ENCODE measurements at regions not wholly inside any gene's neighbourhood (a gene's known extent, or its start where the extent isn't known, plus 50 kb on each side); places are given as distances from the start of the nearest gene placed in this dataset.
"Not testable (repeated sequence)": the region's sequence is repeated elsewhere in the genome, so short reads cannot be mapped to it uniquely, and the experiment has no call there.

- H3K27ac ChIP-seq (ENCODE audit: low read depth); DNase-seq (ENCODE audit: low spot score); H3K27me3 Mint-ChIP-seq (ENCODE audit: insufficient read depth, low read depth, poor library complexity); H3K79me2 ChIP-seq (replicated peaks; ENCODE audit: insufficient read depth); H3K36me3 ChIP-seq (ENCODE audit: insufficient read depth); H3K36me3 Mint-ChIP-seq (ENCODE audit: low read depth); H3K4me2 ChIP-seq; H3K4me3 ChIP-seq; ATAC-seq; H4K20me1 ChIP-seq (replicated peaks; ENCODE audit: insufficient read depth); H3K4me1 Mint-ChIP-seq; H3K9me2 ChIP-seq (ENCODE audit: insufficient read depth); H3K27ac Mint-ChIP-seq; H3K4me3 Mint-ChIP-seq; H3F3A ChIP-seq (replicated peaks; ENCODE audit: low read depth); H3K4me1 ChIP-seq (ENCODE audit: insufficient read depth); H3K9me3 Mint-ChIP-seq; H3K27me3 ChIP-seq (ENCODE audit: insufficient read depth); H2AFZ ChIP-seq: not testable (repeated sequence)
Measured at GRCh38 chr6:75031102-75031501, 174.8 kb downstream of the COL12A1 start.

- Histone ChIP-seq H3K79me2 (replicated peaks; ENCODE audit: insufficient read depth) (no peaks in the 10 kb centered on the region), H3K4me1 (ENCODE audit: insufficient read depth) (no peaks in the 10 kb centered on the region), H3K4me3 (no peak overlapping the region), H3K9me2 (ENCODE audit: insufficient read depth) (peaks cover 5% of the 10 kb centered on the region), H3F3A (replicated peaks; ENCODE audit: low read depth) (no peaks in the 10 kb centered on the region), H3K36me3 (ENCODE audit: insufficient read depth) (no peaks in the 10 kb centered on the region), H3K27me3 (ENCODE audit: insufficient read depth) (no peaks in the 10 kb centered on the region), H3K4me2 (no peak overlapping the region), H2AFZ (no peak overlapping the region), H4K20me1 (replicated peaks; ENCODE audit: insufficient read depth) (no peaks in the 10 kb centered on the region), H3K27ac (ENCODE audit: low read depth) (no peak overlapping the region)
- peaks cover 5% of the 10 kb centered on the region; the same call in 1 of the 3 replicates for H3K4me1 Mint-ChIP-seq
- H3K9me3 Mint-ChIP-seq: 0 out of 3 replicates have a peak, but pooled peaks cover 2% of the 10 kb centered on the region
- no peak overlapping the region for H3K27ac Mint-ChIP-seq
- H3K27me3 Mint-ChIP-seq (ENCODE audit: insufficient read depth, low read depth, poor library complexity): no peaks in the 10 kb centered on the region
- no peaks in the 10 kb centered on the region for H3K36me3 Mint-ChIP-seq (ENCODE audit: low read depth)
- no peak for ATAC-seq
- TF ChIP-seq NANOG (IDR thresholded peaks at IDR 0.05; ENCODE audit: borderline replicate concordance): no peak
- H3K4me3 Mint-ChIP-seq: no peak overlapping the region
- DNase-seq (ENCODE audit: low spot score): no peak
Measured at GRCh38 chr6:75029333-75029732, 176.5 kb downstream of the COL12A1 start.

GRCh38 chr6:75025371-75025770, 180.5 kb downstream of the COL12A1 start:
- Histone ChIP-seq H3F3A (replicated peaks; ENCODE audit: low read depth) (no peaks in the 10 kb centered on the region), H3K9me2 (ENCODE audit: insufficient read depth) (no peaks in the 10 kb centered on the region), H3K36me3 (ENCODE audit: insufficient read depth) (no peaks in the 10 kb centered on the region), H3K27me3 (ENCODE audit: insufficient read depth) (no peaks in the 10 kb centered on the region), H4K20me1 (replicated peaks; ENCODE audit: insufficient read depth) (no peaks in the 10 kb centered on the region), H3K4me1 (ENCODE audit: insufficient read depth) (no peaks in the 10 kb centered on the region), H3K27ac (ENCODE audit: low read depth) (no peak overlapping the region), H3K4me2 (no peak overlapping the region), H3K79me2 (replicated peaks; ENCODE audit: insufficient read depth) (no peaks in the 10 kb centered on the region), H3K4me3 (no peak overlapping the region), H2AFZ (no peak overlapping the region)
- Mint-ChIP-seq H3K36me3 (ENCODE audit: low read depth) (no peaks in the 10 kb centered on the region), H3K4me1 (no peaks in the 10 kb centered on the region; the same call in 2 of the 3 replicates), H3K27me3 (ENCODE audit: insufficient read depth, low read depth, poor library complexity) (no peaks in the 10 kb centered on the region), H3K27ac (no peak overlapping the region), H3K4me3 (no peak overlapping the region), H3K9me3 (no peaks in the 10 kb centered on the region)
- ATAC-seq (no peak), DNase-seq (ENCODE audit: low spot score) (no peak)
- TF ChIP-seq EZH2 (IDR thresholded peaks at IDR 0.05; ENCODE audit: low read depth, unreplicated experiment) (no peak), POLR2AphosphoS5 (IDR thresholded peaks at IDR 0.05; ENCODE audit: low read depth) (no peak), ZNF331 (CRISPR knock-in tag; IDR thresholded peaks at IDR 0.05; ENCODE audit: low read depth) (no peak), STAT1 (IDR thresholded peaks at IDR 0.05; ENCODE audit: unreplicated experiment) (no peak), ETS1 (IDR thresholded peaks at IDR 0.05) (no peak), ZNF462 (CRISPR knock-in tag; IDR thresholded peaks at IDR 0.05) (no peak)

Data from GM23338 (cell line).